ENCODE measurements at regions not wholly inside any gene's neighbourhood (a gene's known extent, or its start where the extent isn't known, plus 50 kb on each side); places are given as distances from the start of the nearest gene placed in this dataset.

DNA sequence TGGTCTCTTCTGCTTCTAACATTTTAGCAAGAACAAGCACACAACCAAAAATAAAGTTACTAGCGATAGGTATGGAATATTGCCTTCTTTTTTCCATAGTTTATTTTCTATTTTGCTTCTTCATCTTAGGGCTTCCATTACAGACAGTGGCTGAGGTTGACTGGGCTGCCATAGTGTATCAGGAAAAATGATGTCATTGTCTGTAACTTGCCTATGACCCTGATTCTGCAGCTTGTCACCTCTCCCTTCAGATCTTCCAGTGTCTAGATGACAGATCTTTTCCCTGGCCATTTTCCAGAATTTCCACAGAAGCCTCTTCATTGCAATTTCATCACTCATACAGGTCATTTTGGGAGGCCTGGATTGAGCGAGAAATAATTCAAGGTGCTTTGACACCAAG is 308.5 kb downstream of the EPHA4 start:
- no peaks in the 10 kb centered on the region for H4K20me1 ChIP-seq (ENCODE audit: insufficient read depth, poor library complexity, severe bottlenecking)
- peaks cover 4% of the 10 kb centered on the region for H3K4me1 ChIP-seq (ENCODE audit: insufficient read depth)
- H2AFZ ChIP-seq, result no peak overlapping the region
- no peak overlapping the region for H3K27ac ChIP-seq
- peaks cover 4% of the 10 kb centered on the region for H3K27me3 ChIP-seq
- H3K9me3 ChIP-seq (ENCODE audit: low read depth), result no peaks in the 10 kb centered on the region
- H3K36me3 ChIP-seq (replicated peaks; ENCODE audit: insufficient read depth, low read depth), result no peaks in the 10 kb centered on the region
- H3K79me2 ChIP-seq, result no peaks in the 10 kb centered on the region
- 95% methylated on average over 2 of the region's 2 CpGs for WGBS (ENCODE audit: low lambda C conversion rate, missing lambda C conversion rate)
- no peak overlapping the region for H3K4me3 ChIP-seq
- DNase-seq (ENCODE audit: low spot score), result no peak
- no peak overlapping the region for H3K4me2 ChIP-seq
- TF ChIP-seq EZH2phosphoT487 (IDR thresholded peaks at IDR 0.05; ENCODE audit: low read depth, severe bottlenecking, unreplicated experiment) (no peak), EZH2 (IDR thresholded peaks at IDR 0.05; ENCODE audit: borderline replicate concordance) (no peak)
- TF ChIP-seq, protein P1, sequence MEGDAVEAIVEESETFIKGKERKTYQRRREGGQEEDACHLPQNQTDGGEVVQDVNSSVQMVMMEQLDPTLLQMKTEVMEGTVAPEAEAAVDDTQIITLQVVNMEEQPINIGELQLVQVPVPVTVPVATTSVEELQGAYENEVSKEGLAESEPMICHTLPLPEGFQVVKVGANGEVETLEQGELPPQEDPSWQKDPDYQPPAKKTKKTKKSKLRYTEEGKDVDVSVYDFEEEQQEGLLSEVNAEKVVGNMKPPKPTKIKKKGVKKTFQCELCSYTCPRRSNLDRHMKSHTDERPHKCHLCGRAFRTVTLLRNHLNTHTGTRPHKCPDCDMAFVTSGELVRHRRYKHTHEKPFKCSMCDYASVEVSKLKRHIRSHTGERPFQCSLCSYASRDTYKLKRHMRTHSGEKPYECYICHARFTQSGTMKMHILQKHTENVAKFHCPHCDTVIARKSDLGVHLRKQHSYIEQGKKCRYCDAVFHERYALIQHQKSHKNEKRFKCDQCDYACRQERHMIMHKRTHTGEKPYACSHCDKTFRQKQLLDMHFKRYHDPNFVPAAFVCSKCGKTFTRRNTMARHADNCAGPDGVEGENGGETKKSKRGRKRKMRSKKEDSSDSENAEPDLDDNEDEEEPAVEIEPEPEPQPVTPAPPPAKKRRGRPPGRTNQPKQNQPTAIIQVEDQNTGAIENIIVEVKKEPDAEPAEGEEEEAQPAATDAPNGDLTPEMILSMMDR (IDR thresholded peaks at IDR 0.05; ENCODE audit: poor library complexity), result no peak
- H3K9me2 ChIP-seq (replicated peaks; ENCODE audit: insufficient read depth), result no peaks in the 10 kb centered on the region

DNA sequence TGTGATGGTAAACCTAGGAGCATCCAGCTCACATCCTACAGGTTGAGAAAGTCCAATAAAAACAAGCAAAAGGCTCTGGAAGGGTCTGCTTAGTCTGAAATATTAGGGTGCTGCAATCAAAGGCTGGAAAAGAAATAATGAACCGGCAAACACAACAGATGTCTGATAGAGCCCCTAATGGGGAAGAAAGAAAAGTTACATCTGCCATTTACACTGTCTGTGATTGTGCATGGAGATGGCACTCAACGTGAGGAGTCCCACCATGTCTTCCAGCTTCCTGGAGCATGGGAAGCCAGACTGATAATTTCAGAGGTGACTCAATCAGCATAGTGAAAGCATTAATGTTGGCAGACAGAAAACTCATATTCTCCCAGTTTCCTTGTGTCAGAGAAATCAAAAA is 307.8 kb downstream of the EPHA4 start:
- WGBS (ENCODE audit: low lambda C conversion rate, missing lambda C conversion rate), result 54% methylated on average over 2 of the region's 2 CpGs
- no peaks in the 10 kb centered on the region for H3K9me2 ChIP-seq (replicated peaks; ENCODE audit: insufficient read depth)
- no peak overlapping the region for H2AFZ ChIP-seq
- no peak overlapping the region for H3K4me3 ChIP-seq
- no peaks in the 10 kb centered on the region for H4K20me1 ChIP-seq (ENCODE audit: insufficient read depth, poor library complexity, severe bottlenecking)
- no peak for DNase-seq (ENCODE audit: low spot score)
- no peak overlapping the region for H3K4me2 ChIP-seq
- no peaks in the 10 kb centered on the region for H3K9me3 ChIP-seq (ENCODE audit: low read depth)
- peaks cover 4% of the 10 kb centered on the region for H3K27me3 ChIP-seq
- H3K36me3 ChIP-seq (replicated peaks; ENCODE audit: insufficient read depth, low read depth), result no peaks in the 10 kb centered on the region
- no peaks in the 10 kb centered on the region for H3K79me2 ChIP-seq
- peaks cover 4% of the 10 kb centered on the region for H3K4me1 ChIP-seq (ENCODE audit: insufficient read depth)
- H3K27ac ChIP-seq, result no peak overlapping the region
- TF ChIP-seq, protein P1 (IDR thresholded peaks at IDR 0.05; ENCODE audit: poor library complexity), result no peak
- no peak for TF ChIP-seq EZH2 (IDR thresholded peaks at IDR 0.05; ENCODE audit: borderline replicate concordance)

DNA sequence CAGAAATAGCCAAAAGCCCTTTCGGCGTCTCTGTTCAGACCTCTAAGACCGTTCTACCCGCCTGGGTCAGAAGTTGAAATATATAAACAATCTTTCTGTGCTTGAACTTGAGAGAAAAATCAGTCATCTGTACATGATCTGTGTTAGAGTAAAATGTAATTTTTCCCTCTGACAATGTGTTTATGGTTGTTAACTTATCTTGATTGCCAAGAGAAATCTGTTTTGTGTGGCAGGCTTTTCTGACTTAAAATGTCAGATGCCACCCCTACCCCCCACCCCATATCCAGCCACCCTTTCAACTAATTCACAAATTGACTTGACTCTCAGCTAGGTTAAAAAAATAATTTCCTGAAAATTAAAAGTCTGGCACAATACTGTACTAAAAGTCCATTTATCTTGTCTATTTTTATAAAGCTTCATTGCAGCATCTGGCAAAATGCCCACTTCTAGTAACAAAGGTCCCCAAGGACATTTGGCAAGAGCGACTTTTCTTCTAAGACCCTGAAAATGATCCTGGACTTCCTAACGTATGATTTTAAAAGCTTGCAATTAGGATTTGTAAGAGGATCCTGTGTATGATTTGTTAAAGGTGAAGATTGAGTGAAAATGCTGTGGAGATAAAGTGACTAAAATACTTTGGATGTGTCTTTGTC is 304.2 kb downstream of the EPHA4 start:
- WGBS (ENCODE audit: low lambda C conversion rate, missing lambda C conversion rate), result 72% methylated on average over 6 of the region's 6 CpGs
- Histone ChIP-seq H2AFZ (no peak overlapping the region), H3K27me3 (peaks cover 4% of the 10 kb centered on the region), H3K27ac (no peak overlapping the region), H3K36me3 (replicated peaks; ENCODE audit: insufficient read depth, low read depth) (no peaks in the 10 kb centered on the region), H3K9me2 (replicated peaks; ENCODE audit: insufficient read depth) (no peaks in the 10 kb centered on the region), H3K4me3 (no peak overlapping the region), H3K4me1 (ENCODE audit: insufficient read depth) (peaks cover 4% of the 10 kb centered on the region), H4K20me1 (ENCODE audit: insufficient read depth, poor library complexity, severe bottlenecking) (no peaks in the 10 kb centered on the region), H3K79me2 (no peaks in the 10 kb centered on the region), H3K4me2 (no peak overlapping the region), H3K9me3 (ENCODE audit: low read depth) (no peaks in the 10 kb centered on the region)
- TF ChIP-seq EZH2phosphoT487 (IDR thresholded peaks at IDR 0.05; ENCODE audit: low read depth, severe bottlenecking, unreplicated experiment) (no peak), EZH2 (IDR thresholded peaks at IDR 0.05; ENCODE audit: borderline replicate concordance) (no peak)
- TF ChIP-seq, protein P1 (IDR thresholded peaks at IDR 0.05; ENCODE audit: poor library complexity), result no peak
- DNase-seq (ENCODE audit: low spot score), result no peak

Data from hepatocyte (in vitro differentiated cells).